ENCODE measurements at regions not wholly inside any gene's neighbourhood (a gene's known extent, or its start where the extent isn't known, plus 50 kb on each side); places are given as distances from the start of the nearest gene placed in this dataset.
A peak's percentile ranks its signal among the peaks of the same experiment; 100 is the strongest.

DNA sequence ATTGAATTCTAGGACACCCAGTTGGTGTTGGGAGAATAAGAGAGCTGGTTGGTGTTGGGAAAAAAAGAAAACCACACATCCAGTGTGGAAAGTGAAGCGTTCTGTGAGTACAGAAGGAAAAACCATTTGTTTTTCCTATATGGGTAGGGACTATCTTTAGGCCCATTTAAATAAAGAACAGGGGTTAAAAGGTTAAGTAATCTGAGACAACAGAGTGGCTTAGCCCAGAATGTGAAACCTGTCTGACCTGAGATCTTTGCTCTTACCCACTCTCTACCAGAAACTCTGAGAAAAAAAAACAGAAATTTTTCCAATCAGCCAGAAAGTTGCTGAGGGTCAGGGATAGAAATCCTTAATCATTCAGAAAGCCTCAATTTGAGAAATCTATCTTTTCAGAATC is 59.8 kb upstream of the LRRC55 start:
- no peak for DNase-seq (ENCODE audit: low read depth)
- TF ChIP-seq CTCF (conservative IDR thresholded peaks at IDR 0.05; ENCODE audit: low read depth, low read length), result no peak

GRCh38 chr11:57123590-57123989 is 58.2 kb upstream of the LRRC55 start:
- DNase-seq (ENCODE audit: low read depth), result no peak
- TF ChIP-seq CTCF (conservative IDR thresholded peaks at IDR 0.05; ENCODE audit: low read depth, low read length), result no peak
- H3K4me3 ChIP-seq (ENCODE audit: low read depth, low read length), result no peak overlapping the region

More for the DNA sequence above, 59.8 kb upstream of the LRRC55 start:
- no peak overlapping the region for H3K4me3 ChIP-seq (ENCODE audit: low read depth, low read length)

- no peak for DNase-seq (ENCODE audit: low read depth)
- TF ChIP-seq CTCF (conservative IDR thresholded peaks at IDR 0.05; ENCODE audit: low read depth, low read length), result no peak
- H3K4me3 ChIP-seq (ENCODE audit: low read depth, low read length), result no peak overlapping the region
Measured at GRCh38 chr11:57124505-57124904, 57.2 kb upstream of the LRRC55 start.

DNA sequence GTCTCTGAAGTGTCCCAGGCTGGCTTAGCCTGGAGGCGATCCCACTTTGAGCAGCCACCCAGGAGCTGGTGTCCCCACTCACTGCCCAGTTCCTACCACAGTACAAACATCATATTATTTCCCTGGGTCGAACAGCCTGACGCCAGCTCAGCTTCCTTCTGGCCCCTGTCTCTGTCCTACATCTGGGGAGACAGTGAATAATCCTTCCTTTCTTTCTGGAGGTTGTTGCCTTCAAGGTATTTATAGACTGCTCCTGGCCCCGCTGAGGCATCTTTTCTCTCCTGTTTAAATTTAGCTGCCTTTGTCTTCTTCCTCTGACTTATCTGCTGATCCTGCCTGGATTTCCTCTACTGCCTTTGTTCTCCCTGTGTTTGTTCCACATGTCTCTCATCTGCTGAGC is 56.8 kb upstream of the LRRC55 start:
- no peak for TF ChIP-seq CTCF (conservative IDR thresholded peaks at IDR 0.05; ENCODE audit: low read depth, low read length)
- DNase-seq (ENCODE audit: low read depth), result no peak
- H3K4me3 ChIP-seq (ENCODE audit: low read depth, low read length), result no peak overlapping the region

DNA sequence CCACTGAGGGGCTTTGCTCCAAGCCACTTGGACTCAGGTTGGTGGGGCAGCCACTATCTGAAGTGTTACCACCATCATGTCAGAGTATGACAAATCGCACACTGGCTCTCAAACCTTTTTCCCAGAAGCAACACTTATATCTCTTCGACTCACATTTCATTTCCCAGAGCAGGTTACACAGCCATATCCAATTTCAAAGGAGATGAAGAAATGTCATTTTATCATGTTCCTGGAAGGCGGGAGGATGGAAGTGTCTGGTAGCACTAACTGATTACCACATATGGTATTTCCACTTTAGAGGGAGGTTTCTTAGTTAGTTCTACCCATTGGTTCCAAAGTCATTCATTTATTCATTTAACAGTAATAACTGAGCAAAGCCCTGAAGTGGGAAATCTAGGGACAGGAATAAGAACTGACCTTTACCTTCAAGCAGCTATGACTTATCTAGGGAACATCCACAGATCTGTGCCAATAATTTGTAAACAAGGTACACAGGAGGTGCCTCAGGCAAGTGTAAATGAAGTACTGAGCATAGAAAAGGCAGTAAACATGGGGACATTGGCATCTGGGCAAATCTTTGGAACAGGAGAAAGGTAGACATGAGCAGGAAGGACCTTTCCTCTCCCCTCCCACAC is 54.9 kb upstream of the LRRC55 start:
- DNase-seq (ENCODE audit: low read depth), result no peak
- H3K4me3 ChIP-seq (ENCODE audit: low read depth, low read length), result no peak overlapping the region
- no peak for TF ChIP-seq CTCF (conservative IDR thresholded peaks at IDR 0.05; ENCODE audit: low read depth, low read length)

- peak; percentile 64 for TF ChIP-seq CTCF (conservative IDR thresholded peaks at IDR 0.05; ENCODE audit: low read depth, low read length)
- no peak overlapping the region for H3K4me3 ChIP-seq (ENCODE audit: low read depth, low read length)
- DNase-seq (ENCODE audit: low read depth), result peak; percentile 31
Measured at GRCh38 chr11:57131080-57131790, 50.5 kb upstream of the LRRC55 start.

Measured in choroid plexus epithelial cell (primary cell).